B cell (primary cell): ENCODE measurements at regions not wholly inside any gene's neighbourhood (a gene's known extent, or its start where the extent isn't known, plus 50 kb on each side); places are given as distances from the start of the nearest gene placed in this dataset.

ENCODE experiments used
- EZH2 ChIP-seq: IDR thresholded peaks from 2 replicates; pipeline ENCODE4 v1.6.1; 2012; ENCODE audit warnings: borderline replicate concordance, low read depth, mild to moderate bottlenecking, moderate library complexity, low read length; ENCODE audit not compliant: insufficient read depth, poor library complexity, severe bottlenecking
- TF ChIP-seq, protein P1 (sequence below): fragments of 200-600 bp; IDR thresholded peaks from one replicate; pipeline ENCODE4 v1.8.0; 2022; ENCODE audit warnings: antibody characterized with exemption, mild to moderate bottlenecking

DNA sequence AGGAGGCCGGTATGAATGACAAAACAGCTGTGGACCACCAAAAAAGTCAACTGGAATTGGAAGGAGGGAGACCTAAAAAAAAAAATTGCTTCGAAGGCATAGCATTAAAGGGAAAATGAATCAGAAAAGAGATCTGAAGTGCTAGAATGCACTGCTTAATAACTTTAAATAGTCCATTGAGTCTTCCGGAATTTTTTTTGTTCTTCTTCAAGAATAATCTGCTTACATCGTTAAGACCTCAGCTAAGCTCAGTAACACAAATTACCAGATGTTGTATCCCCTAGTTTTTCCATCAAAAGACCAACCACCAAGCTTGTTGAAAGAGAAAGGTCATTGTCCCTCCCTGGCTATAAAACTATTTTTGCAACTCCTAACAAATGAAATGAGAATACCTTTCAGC lies 560.5 kb downstream of the NR2F2 start:
- TF ChIP-seq, protein P1, sequence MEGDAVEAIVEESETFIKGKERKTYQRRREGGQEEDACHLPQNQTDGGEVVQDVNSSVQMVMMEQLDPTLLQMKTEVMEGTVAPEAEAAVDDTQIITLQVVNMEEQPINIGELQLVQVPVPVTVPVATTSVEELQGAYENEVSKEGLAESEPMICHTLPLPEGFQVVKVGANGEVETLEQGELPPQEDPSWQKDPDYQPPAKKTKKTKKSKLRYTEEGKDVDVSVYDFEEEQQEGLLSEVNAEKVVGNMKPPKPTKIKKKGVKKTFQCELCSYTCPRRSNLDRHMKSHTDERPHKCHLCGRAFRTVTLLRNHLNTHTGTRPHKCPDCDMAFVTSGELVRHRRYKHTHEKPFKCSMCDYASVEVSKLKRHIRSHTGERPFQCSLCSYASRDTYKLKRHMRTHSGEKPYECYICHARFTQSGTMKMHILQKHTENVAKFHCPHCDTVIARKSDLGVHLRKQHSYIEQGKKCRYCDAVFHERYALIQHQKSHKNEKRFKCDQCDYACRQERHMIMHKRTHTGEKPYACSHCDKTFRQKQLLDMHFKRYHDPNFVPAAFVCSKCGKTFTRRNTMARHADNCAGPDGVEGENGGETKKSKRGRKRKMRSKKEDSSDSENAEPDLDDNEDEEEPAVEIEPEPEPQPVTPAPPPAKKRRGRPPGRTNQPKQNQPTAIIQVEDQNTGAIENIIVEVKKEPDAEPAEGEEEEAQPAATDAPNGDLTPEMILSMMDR = no peak
- TF ChIP-seq EZH2 = no peak
